CD4-positive, alpha-beta T cell treated with Interleukin-10 for 1 hour (primary cell): ENCODE measurements at regions not wholly inside any gene's neighbourhood (a gene's known extent, or its start where the extent isn't known, plus 50 kb on each side); places are given as distances from the start of the nearest gene placed in this dataset.

ENCODE experiments used
- DNase-seq: peaks from one replicate; pipeline ENCODE4 v3.0.0-alpha.2; 2020

DNA sequence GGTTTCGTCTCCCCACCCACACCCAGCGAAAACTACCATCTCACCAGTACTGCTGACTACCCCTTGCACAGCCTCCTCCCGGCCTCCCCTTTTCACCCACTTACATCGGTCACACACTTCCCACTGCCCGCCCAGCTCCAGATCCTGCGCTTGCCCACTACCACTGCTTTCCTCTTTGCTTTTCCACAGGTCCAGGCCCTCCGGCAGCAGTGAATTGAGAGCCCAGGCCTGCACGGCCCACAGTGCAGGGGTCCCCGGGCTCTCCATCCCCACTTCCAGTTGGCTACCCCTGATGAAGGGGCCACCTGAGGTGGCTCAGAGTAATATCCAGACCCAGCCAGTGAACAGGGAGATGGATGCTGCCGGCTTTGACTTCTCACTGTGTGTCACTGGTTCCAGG, 120.2 kb upstream of the FSTL4 start:
- DNase-seq = no peak

GRCh38 chr5:133731951-133732350, 119.6 kb upstream of the FSTL4 start:
- no peak for DNase-seq

DNA sequence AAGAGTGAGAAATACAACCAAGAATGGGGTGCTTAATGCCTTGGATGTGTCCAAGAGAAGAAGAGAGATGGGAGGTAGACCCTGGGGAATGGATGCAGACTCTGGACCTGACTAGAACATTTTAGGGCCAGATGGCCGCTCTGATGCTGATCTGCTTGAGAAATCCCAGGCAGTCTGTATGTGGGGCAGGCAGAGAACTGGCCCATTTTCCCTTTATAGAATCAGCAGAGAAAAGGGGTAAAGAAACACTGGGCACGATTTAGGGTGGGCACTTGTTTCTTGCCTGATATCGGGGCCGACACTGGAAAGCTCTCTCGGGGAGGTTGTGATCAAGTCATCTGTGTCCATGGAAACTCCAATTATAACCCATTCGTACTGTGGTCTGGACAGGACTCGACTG, 118.5 kb upstream of the FSTL4 start:
- DNase-seq = no peak

DNA sequence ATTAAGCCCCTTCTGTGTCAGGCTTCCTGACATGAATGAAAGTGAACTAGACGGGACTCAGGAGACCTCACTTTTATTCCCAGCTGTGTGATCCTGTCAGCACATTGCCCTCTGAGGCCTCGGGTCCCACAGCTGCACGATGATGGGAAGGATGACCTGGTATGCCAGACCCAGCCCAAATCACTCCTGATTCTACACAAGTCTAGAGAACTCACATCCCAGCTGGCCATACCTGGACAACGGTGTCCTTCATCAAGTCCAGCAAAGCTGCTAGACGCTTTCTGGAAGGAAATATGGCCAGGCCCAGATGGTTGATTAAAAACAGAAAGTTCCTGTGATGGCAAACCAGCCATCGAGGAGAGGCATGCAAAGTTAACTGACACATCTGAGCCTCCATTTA, 118.0 kb upstream of the FSTL4 start:
- no peak for DNase-seq

GRCh38 chr5:133729800-133730199, 117.5 kb upstream of the FSTL4 start:
- DNase-seq = no peak

- DNase-seq = no peak
Measured at GRCh38 chr5:133728475-133728874, 116.1 kb upstream of the FSTL4 start.

- no peak for DNase-seq
Measured at GRCh38 chr5:133727636-133728035, 115.3 kb upstream of the FSTL4 start.

GRCh38 chr5:133723651-133724366, 111.5 kb upstream of the FSTL4 start:
- DNase-seq = no peak

DNA sequence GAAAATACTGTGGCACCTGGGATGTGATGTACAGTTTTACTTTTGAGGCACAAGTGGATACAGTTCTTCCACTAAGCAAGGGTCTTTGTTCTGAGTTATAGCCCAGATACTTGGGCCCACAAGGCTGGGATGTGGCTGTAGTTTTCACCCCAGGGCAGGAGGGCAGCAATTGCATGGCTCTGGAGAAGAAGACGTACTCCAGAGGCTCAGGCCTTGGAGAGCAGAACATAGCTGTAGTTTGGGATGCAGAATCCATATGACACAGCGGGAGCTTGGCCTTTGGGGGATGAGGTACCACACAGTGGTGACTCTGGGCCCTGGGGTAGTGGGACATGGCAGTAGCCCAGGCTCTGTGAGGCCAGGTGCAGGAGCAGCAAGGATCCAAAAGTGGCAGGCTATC, 110.8 kb upstream of the FSTL4 start:
- DNase-seq = no peak

DNA sequence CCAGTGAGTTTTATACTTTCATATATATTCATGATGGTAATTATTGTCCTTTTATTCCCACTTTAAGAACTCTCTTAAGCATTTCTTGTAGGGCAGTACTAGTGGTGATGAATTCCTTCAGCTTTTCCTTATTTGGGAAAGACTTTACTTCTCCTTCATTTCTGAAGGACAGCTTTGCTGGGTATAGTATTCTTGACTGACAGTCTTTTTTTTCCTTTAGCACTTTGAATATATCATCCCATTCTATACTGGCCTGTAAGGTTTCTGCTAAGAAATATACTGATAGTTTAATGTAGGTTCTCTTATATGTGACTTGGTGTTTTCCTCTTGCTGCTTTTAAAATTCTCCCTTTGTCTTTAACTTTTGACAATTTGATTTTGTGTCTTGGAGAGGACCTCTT, 109.0 kb upstream of the FSTL4 start:
- no peak for DNase-seq

DNA sequence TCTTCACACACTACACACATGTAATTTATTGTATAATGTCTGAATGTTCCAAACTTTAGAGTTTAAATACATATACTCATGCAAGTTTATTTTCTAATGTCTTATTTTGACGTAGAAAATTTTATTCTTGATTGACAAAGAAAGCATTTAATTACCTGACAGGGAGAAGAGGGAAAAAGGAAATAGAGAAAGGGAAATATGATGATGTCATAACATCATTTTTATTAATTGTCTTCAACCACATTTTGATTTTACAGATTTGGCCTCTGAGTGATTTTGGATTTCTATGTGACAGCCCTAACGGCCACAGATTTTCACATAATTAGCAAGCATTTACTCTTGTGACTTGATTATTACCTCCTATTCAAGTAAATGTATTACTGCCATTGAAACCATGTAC, 106.1 kb upstream of the FSTL4 start:
- DNase-seq = no peak

DNA sequence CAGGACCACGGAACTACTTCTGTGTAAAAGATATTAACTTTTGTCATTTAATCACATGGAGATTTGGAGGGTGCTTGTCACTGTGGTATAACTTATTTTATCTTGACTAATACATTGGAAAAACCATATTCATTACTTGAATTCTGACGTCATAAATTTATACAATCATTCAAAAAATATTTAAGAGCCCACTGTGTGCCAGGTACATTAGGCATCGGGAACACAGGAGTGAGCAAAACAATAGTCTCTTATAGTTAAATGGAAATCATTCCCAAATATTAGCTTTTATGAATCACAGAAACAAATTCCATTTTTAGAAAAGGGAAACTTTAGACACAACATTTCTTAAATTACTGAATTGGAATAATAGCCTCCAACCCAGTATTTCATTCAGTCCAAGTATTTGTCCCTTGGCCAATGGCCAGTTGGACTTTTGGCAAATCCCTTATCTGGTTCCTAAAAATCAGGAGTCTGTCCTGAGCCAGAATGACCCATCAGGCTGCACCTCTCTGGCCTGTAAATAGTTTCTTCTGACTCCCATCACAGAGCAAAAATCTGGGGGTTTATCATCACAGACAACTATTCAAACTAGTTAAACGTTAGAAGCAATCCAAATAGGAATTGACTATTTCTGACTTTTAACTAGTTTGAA, 104.3 kb upstream of the FSTL4 start:
- no peak for DNase-seq

DNA sequence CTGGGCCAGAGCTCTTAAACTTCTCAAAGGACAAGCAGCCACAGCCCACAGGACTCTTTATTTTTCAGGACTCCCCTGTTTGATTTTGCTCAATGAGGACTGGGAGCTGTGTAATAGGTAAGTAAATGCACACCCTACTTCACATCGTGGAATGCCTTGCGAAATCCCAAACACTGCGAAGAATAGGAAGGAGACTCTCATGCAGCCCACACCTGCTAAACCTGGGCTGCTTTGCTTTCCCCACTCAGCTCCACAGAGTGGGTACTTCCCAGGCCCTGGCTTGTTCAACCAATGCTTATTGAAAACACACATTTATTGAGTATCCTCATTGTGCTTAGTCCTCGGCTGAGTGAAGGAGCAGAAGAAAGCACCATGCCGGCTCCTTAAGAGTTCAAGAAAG, 103.3 kb upstream of the FSTL4 start:
- no peak for DNase-seq

DNA sequence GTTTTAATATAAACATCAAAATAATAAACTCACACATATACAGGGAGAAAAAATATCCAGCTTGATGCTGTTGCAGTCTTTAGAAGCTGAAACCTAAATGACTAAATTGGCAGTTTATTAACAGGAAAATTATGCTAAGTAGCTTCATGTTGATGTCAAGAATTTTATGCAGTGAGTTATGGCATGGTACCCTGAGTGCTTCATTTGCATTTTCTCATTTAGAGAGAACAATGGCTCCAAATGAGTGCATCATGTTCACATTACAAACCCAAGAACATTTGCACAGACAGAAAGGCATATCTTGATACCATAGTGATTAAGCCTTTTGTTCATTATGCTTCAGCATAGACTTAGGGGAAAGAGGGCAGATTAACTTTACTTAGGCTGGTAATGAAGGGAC, 102.9 kb upstream of the FSTL4 start:
- no peak for DNase-seq

GRCh38 chr5:133714161-133714915, 102.0 kb upstream of the FSTL4 start:
- DNase-seq = no peak

GRCh38 chr5:133713751-133714150, 101.4 kb upstream of the FSTL4 start:
- DNase-seq = no peak

DNA sequence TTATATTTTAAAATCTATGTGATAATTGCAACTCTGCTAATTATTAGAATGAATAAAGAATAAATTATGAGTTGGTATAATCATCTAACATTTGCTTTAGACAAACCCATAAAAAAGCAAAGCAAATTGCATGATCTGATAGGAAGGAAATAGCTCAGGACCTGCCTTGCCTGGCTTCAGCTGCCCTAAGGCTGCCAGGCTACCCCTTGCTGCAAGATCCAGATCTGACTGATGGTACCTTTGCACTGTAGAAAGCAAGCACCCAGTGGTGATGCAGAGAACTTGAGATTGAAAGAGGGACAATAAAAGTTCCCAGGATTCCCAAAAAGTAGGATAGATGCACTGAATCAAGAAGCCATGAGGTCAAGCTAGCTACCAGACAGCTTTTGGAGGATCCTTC, 100.9 kb upstream of the FSTL4 start:
- DNase-seq = no peak

- no peak for DNase-seq
Measured at GRCh38 chr5:133712562-133712961, 100.2 kb upstream of the FSTL4 start.

GRCh38 chr5:133709209-133709725, 96.9 kb upstream of the FSTL4 start:
- DNase-seq = no peak

GRCh38 chr5:133708331-133708850, 96.0 kb upstream of the FSTL4 start:
- DNase-seq = no peak

- no peak for DNase-seq
Measured at GRCh38 chr5:133707629-133708028, 95.3 kb upstream of the FSTL4 start.

DNA sequence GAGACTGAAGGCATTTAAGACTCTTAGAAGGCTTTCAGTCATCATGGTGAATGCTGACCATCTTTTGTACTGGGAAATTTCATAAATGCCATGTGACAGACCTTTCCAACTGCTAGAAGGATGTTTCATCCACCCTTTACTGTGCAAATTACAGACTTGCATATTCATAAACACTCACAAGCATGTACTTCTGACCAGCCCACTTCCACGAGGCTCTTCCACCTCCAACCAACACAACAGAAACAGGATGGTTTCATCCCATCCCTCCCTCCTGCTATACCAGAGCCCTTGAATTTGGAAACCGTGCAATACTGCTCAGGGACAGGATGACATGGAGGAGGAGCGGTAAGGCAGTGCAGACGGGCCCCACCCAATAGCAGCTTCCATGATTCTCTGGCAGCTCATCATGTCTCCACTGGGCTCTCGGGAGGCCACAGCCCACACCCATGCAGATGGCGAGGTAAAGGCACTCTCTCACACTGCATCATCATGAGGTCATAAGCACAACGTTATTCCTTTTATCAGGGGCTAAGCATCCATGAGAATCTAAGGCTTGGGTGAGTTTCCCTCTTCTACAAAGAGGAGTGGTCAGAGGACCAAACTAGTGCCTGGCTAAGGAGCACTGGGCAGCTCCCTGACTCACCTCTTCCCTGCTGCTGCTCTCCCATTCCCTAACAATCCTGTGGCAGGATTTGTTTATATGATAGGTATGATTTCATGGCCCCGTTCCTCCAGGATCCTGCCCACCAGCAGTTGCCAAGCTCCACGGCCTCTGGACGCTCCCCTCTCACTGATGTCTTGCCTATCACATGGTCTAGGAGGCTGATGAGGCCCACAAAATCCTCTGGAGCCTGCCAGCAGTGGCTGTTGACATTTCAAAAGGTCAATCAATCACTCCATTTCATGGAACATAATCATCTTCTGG, 94.4 kb upstream of the FSTL4 start:
- DNase-seq = no peak

DNA sequence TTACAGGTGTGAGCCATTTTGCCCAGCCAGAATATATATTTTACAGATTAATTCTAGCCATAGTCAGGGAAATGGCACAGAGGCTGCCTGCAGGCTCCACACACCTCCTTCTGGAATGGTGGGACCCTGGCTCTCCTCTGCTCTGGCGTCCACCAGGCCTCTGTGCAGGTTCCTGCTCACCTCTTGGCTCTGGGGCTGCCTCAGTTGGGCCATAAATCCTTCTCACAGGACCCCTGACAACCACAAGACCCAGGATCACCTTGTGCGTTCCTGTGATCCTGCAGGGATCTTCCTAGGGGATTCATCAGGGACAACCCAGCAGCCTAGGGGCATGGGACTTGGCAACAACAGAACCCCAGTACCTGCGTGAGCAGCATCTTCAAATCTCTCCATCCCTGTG, 93.0 kb upstream of the FSTL4 start:
- DNase-seq = no peak
